ENCODE measurements at regions not wholly inside any gene's neighbourhood (a gene's known extent, or its start where the extent isn't known, plus 50 kb on each side); places are given as distances from the start of the nearest gene placed in this dataset.

DNA sequence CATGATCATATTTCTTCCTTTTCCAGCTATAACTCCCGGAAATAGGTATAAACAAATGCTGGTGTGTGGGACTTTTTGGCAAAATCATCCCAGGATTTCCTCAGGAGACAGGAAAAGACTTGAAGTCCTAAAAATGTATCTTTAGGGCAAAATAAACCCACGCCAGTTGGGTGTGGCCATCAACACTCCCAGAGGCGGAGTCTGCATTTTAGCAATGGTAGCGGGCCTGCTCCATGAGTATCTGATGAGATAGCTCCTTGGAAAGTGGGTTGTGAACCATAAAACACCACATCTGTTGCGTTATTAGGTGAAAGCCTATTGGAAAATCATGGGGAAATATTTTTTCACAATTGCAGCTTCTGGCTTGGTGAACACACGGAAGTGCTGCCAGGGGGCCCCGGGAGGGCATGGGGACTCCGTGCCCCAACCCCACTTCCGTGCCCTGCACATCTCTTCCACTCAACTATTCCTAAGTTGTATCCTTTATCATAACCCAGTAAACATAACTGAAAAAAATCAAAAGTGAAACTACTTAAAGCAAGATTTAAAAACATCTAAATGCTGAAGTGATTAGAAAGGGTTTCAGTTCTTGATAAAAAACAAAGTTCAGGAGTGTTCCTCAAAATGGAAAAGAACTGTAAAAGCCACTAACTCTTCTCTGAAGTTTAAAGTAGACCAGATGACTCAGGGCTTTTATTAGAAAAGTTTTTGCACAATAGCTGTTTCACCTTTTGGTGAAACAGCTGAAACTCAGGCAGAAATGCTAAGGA, 111.2 kb downstream of the LRRC70 start:
- no peak overlapping the region for H3K4me3 ChIP-seq (IDR thresholded peaks at IDR 0.05; ENCODE audit: insufficient read depth, low read depth, low read length)
- peak overlapping the region; percentile 84 for H2AFZ ChIP-seq (ENCODE audit: low read depth)
- TF ChIP-seq, protein P1, sequence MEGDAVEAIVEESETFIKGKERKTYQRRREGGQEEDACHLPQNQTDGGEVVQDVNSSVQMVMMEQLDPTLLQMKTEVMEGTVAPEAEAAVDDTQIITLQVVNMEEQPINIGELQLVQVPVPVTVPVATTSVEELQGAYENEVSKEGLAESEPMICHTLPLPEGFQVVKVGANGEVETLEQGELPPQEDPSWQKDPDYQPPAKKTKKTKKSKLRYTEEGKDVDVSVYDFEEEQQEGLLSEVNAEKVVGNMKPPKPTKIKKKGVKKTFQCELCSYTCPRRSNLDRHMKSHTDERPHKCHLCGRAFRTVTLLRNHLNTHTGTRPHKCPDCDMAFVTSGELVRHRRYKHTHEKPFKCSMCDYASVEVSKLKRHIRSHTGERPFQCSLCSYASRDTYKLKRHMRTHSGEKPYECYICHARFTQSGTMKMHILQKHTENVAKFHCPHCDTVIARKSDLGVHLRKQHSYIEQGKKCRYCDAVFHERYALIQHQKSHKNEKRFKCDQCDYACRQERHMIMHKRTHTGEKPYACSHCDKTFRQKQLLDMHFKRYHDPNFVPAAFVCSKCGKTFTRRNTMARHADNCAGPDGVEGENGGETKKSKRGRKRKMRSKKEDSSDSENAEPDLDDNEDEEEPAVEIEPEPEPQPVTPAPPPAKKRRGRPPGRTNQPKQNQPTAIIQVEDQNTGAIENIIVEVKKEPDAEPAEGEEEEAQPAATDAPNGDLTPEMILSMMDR (conservative IDR thresholded peaks at IDR 0.05; ENCODE audit: low read depth, low read length): no peak
- H3K4me2 ChIP-seq: peak overlapping the region; percentile 52
- peaks cover 64% of the 10 kb centered on the region for H3K4me1 ChIP-seq (ENCODE audit: low read depth, poor library complexity, severe bottlenecking)
- H3K79me2 ChIP-seq (ENCODE audit: insufficient read depth, low read depth): no peaks in the 10 kb centered on the region
- no peaks in the 10 kb centered on the region for H3K27me3 ChIP-seq (ENCODE audit: insufficient read depth, low read depth)
- peak overlapping the region; percentile 81 for H3K27ac ChIP-seq
- H3K9ac ChIP-seq: peak overlapping the region; percentile 58
- H4K20me1 ChIP-seq (ENCODE audit: insufficient read depth): no peaks in the 10 kb centered on the region
- H3K36me3 ChIP-seq (ENCODE audit: insufficient read depth): no peaks in the 10 kb centered on the region

- no peak overlapping the region for H2AFZ ChIP-seq (ENCODE audit: low read depth)
- TF ChIP-seq, protein P1 (conservative IDR thresholded peaks at IDR 0.05; ENCODE audit: low read depth, low read length): no peak
- H3K27me3 ChIP-seq (ENCODE audit: insufficient read depth, low read depth): no peaks in the 10 kb centered on the region
- H4K20me1 ChIP-seq (ENCODE audit: insufficient read depth): no peaks in the 10 kb centered on the region
- H3K36me3 ChIP-seq (ENCODE audit: insufficient read depth): no peaks in the 10 kb centered on the region
- H3K4me2 ChIP-seq: no peak overlapping the region
- H3K9ac ChIP-seq: no peak overlapping the region
- no peak overlapping the region for H3K4me3 ChIP-seq (IDR thresholded peaks at IDR 0.05; ENCODE audit: insufficient read depth, low read depth, low read length)
- no peak overlapping the region for H3K27ac ChIP-seq
- no peaks in the 10 kb centered on the region for H3K79me2 ChIP-seq (ENCODE audit: insufficient read depth, low read depth)
- peaks cover 33% of the 10 kb centered on the region for H3K4me1 ChIP-seq (ENCODE audit: low read depth, poor library complexity, severe bottlenecking)
These were observed 108.1 kb downstream of the LRRC70 start for GRCh38 chr5:62686692-62687091.

GRCh38 chr5:62685221-62685620, 106.6 kb downstream of the LRRC70 start:
- H3K27ac ChIP-seq: no peak overlapping the region
- no peaks in the 10 kb centered on the region for H3K79me2 ChIP-seq (ENCODE audit: insufficient read depth, low read depth)
- no peaks in the 10 kb centered on the region for H4K20me1 ChIP-seq (ENCODE audit: insufficient read depth)
- H3K4me1 ChIP-seq (ENCODE audit: low read depth, poor library complexity, severe bottlenecking): peaks cover 18% of the 10 kb centered on the region
- no peak overlapping the region for H3K9ac ChIP-seq
- TF ChIP-seq, protein P1 (conservative IDR thresholded peaks at IDR 0.05; ENCODE audit: low read depth, low read length): no peak
- H3K36me3 ChIP-seq (ENCODE audit: insufficient read depth): no peaks in the 10 kb centered on the region
- no peak overlapping the region for H2AFZ ChIP-seq (ENCODE audit: low read depth)
- no peak overlapping the region for H3K4me3 ChIP-seq (IDR thresholded peaks at IDR 0.05; ENCODE audit: insufficient read depth, low read depth, low read length)
- H3K27me3 ChIP-seq (ENCODE audit: insufficient read depth, low read depth): no peaks in the 10 kb centered on the region
- no peak overlapping the region for H3K4me2 ChIP-seq

- no peaks in the 10 kb centered on the region for H3K27me3 ChIP-seq (ENCODE audit: insufficient read depth, low read depth)
- no peak overlapping the region for H2AFZ ChIP-seq (ENCODE audit: low read depth)
- H3K9ac ChIP-seq: no peak overlapping the region
- no peaks in the 10 kb centered on the region for H3K36me3 ChIP-seq (ENCODE audit: insufficient read depth)
- no peaks in the 10 kb centered on the region for H3K79me2 ChIP-seq (ENCODE audit: insufficient read depth, low read depth)
- peaks cover 9% of the 10 kb centered on the region for H3K4me1 ChIP-seq (ENCODE audit: low read depth, poor library complexity, severe bottlenecking)
- no peak overlapping the region for H3K4me3 ChIP-seq (IDR thresholded peaks at IDR 0.05; ENCODE audit: insufficient read depth, low read depth, low read length)
- TF ChIP-seq, protein P1 (conservative IDR thresholded peaks at IDR 0.05; ENCODE audit: low read depth, low read length): no peak
- no peaks in the 10 kb centered on the region for H4K20me1 ChIP-seq (ENCODE audit: insufficient read depth)
- no peak overlapping the region for H3K27ac ChIP-seq
- no peak overlapping the region for H3K4me2 ChIP-seq
These were observed 105.7 kb downstream of the LRRC70 start for GRCh38 chr5:62684310-62684709.
